Body of pancreas (tissue), 4 donors: ENCODE measurements at regions not wholly inside any gene's neighbourhood (a gene's known extent, or its start where the extent isn't known, plus 50 kb on each side); places are given as distances from the start of the nearest gene placed in this dataset.
A peak's percentile ranks its signal among the peaks of the same experiment; 100 is the strongest.
"Not testable (repeated sequence)": the region's sequence is repeated elsewhere in the genome, so short reads cannot be mapped to it uniquely, and the experiment has no call there.

ENCODE experiments used
- ATAC-seq: fragments of 150-250 bp; one replicate; pipeline ENCODE4 v1.9.1; 2016
- DNase-seq, 4 donors: peaks; one replicate each; pipeline ENCODE4 v3.0.0-alpha.2; 2019
- H3K27ac ChIP-seq, 4 donors: fragments of 200-600 bp; sonication (generic); 1 replicate in 3 of 4; 2 replicates in 1 of 4; pipeline versions ENCODE4 v1.5.1 to v1.6.1; 2016 to 2019; ENCODE audit warnings: mild to moderate bottlenecking in 1 of 4, mixed read lengths in 1 of 4, moderate library complexity in 1 of 4
- H3K27me3 ChIP-seq, 2 donors: fragments of 200-600 bp; sonication (generic); one replicate each; pipeline ENCODE4 v1.6.0; 2016; ENCODE audit warnings: mild to moderate bottlenecking in 1 of 2
- H3K36me3 ChIP-seq, 2 donors: fragments of 200-600 bp; sonication (generic); replicated peaks in 1 of 2; 2 replicates each; pipeline ENCODE4 v1.5.1; 2016; ENCODE audit warnings: low read depth in 2 of 2; ENCODE audit not compliant: insufficient read depth in 1 of 2
- H3K4me1 ChIP-seq: fragments of 200-600 bp; sonication (generic); one replicate; pipeline ENCODE4 v1.6.0; 2016
- H3K4me3 ChIP-seq, 2 donors: fragments of 200-600 bp; sonication (generic); 1 replicate in 1 of 2; 2 replicates in 1 of 2; pipeline ENCODE4 v1.5.1; 2016 to 2019
- H3K9me3 ChIP-seq, 3 donors: fragments of 200-600 bp; sonication (generic); 1 replicate in 2 of 3; 2 replicates in 1 of 3; pipeline ENCODE4 v1.5.1; 2016
- POLR2A ChIP-seq, 3 donors: fragments of 450-650 bp; IDR thresholded peaks; one replicate each; pipeline ENCODE4 v1.6.1; 2016; ENCODE audit warnings: antibody characterized with exemption in 3 of 3, mild to moderate bottlenecking in 2 of 3
- WGBS, 2 donors: methylation state at CpG; one replicate each; pipeline ENCODE4 v1.1.5; 2017; 5-methylcytosine and 5-hydroxymethylcytosine counted together
- intact Hi-C: fragments of 100-400 bp; cut with DNase I; formaldehyde crosslinking; loops from one replicate; pipeline ENCODE4 v1.15.1; 2023

DNA sequence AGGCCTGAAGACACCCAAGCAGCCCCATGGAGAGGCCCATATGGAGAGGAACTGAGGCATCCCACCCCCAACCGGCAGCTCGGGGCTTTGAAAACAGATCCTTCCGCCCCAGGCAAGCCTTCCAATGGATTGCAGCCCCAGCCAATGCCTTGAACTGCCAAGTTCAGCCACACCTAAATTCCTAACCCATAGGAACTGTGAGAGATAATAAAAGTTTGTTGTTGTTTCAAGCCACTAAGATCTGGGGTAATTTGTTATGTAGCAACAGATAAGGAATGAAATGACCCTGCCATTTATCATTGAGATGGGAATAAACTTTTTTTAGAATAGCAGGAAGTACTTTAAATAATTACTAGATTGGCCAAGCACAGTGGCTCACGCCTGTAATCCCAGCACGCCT is 80.3 kb upstream of the SPDYE9 start:
- DNase-seq, H3K9me3 ChIP-seq, intact Hi-C loops, H3K4me3 ChIP-seq, H3K36me3 ChIP-seq, H3K4me1 ChIP-seq, H3K27ac ChIP-seq, H3K27me3 ChIP-seq: not testable (repeated sequence)
- no CpG with 5 or more reads among the region's 5 CpGs for WGBS, 2 donors
- ATAC-seq, result peak; percentile 84

DNA sequence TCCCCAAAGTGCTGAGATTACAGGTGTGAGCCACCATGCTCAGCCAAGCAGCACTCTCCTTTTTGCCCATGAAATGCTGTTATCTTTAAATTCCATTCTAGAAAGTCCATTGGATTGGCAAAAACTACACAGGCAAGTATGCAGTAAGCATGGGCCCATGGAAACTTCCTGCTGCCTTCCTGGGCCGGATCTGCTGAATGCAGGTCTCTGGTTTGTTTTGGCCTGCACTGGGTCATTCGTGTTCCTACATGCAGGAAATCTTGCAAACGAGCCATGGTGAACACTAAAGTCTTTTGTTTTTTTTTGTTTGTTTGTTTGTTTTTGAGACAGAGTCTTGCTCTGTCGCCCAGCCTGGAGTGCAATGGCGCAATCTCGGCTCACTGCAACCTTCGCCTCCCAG is 76.8 kb upstream of the SPDYE9 start:
- H3K36me3 ChIP-seq, H3K4me1 ChIP-seq, H3K4me3 ChIP-seq, H3K27ac ChIP-seq, H3K27me3 ChIP-seq, ATAC-seq, H3K9me3 ChIP-seq, DNase-seq, intact Hi-C loops: not testable (repeated sequence)
- WGBS, 2 donors, result no CpG with 5 or more reads among the region's 7 CpGs

DNA sequence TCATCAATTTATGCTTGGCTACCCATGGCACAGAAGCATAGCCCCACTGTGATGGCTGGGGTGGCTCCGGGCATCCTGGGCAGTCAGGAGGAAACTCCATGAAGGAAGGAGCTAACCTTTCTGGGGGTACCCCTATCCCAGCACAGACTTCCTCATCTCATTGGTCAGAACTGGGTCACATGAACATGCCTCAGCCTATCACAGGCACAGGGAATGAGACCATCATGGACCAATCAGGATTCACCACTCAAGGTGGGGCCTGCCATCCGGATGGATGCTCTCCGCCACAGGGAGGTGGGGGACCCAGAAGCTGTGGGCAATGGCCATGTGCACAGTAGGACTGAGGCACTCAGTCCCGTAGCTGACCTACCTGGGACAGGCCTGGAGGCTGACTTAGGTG is 75.9 kb upstream of the SPDYE9 start:
- H3K4me3 ChIP-seq, H3K27me3 ChIP-seq, H3K4me1 ChIP-seq, H3K9me3 ChIP-seq, H3K27ac ChIP-seq, ATAC-seq, intact Hi-C loops, DNase-seq, H3K36me3 ChIP-seq: not testable (repeated sequence)
- WGBS, 2 donors, result no CpG with 5 or more reads among the region's 4 CpGs

DNA sequence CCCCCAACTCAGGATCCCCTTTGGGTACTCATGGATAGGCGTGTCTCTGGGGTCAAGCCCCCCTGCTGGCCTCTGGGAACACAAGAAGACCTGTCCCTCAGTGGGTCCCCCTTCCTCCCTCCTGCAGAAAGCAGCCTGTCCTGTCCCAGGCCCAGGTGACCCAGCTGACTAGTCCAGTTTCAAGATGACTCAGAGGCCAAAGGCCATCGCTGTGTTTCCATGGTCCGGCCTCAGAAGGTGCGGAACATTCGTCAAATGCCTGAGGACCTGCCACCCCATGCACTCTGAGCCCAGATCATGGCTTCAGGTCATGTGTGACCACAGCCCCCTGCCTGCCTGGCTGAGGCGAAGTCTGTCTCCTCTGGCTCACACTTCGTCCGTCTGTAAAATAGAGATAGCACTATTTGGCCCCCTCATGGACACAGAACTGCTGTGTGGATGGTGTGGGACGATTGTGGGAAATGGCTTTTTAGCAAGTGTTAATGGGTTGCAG is 71.4 kb upstream of the SPDYE9 start:
- H3K27me3 ChIP-seq, H3K9me3 ChIP-seq, H3K4me1 ChIP-seq, H3K4me3 ChIP-seq, H3K27ac ChIP-seq, H3K36me3 ChIP-seq, intact Hi-C loops, DNase-seq: not testable (repeated sequence)
- no CpG with 5 or more reads among the region's 9 CpGs for WGBS, 2 donors
- peak; percentile 25 for ATAC-seq

GRCh38 chr7:73156510-73157168 is 70.8 kb upstream of the SPDYE9 start:
- H3K9me3 ChIP-seq, H3K4me1 ChIP-seq, H3K27me3 ChIP-seq, intact Hi-C loops, H3K36me3 ChIP-seq, H3K4me3 ChIP-seq: not testable (repeated sequence)
- H3K27ac ChIP-seq, result peak overlapping the region in 1 of 4 donors; percentile 59
- peak; percentile 22 to 59 (median 44) for DNase-seq
- peak; percentile 53 for ATAC-seq
- 0 to 7% methylated on average over 9 of the region's 17 CpGs for WGBS, 2 donors

GRCh38 chr7:73154586-73155038 is 68.8 kb upstream of the SPDYE9 start:
- peak overlapping the region in 2 of 4 donors; percentile 30 to 34 for H3K27ac ChIP-seq
- H3K27me3 ChIP-seq, intact Hi-C loops, H3K4me3 ChIP-seq, H3K36me3 ChIP-seq, H3K4me1 ChIP-seq, H3K9me3 ChIP-seq: not testable (repeated sequence)
- DNase-seq (peak; percentile 84 to 91 (median 88)), ATAC-seq (peak; percentile 88)
- TF ChIP-seq POLR2A (IDR thresholded peaks at IDR 0.05), result peak in 2 of 3 donors; percentile 47 to 52
- WGBS, 2 donors, result 0% methylated on average over 3 of the region's 48 CpGs; no CpG with 5 or more reads in 1 of the 2 donors

GRCh38 chr7:73153921-73154585 is 68.2 kb upstream of the SPDYE9 start:
- 16 to 83% methylated on average over 2 to 11 of the region's 23 CpGs for WGBS, 2 donors
- H3K27ac ChIP-seq, H3K36me3 ChIP-seq, intact Hi-C loops, H3K4me3 ChIP-seq, ATAC-seq, H3K27me3 ChIP-seq, H3K4me1 ChIP-seq, H3K9me3 ChIP-seq: not testable (repeated sequence)
- peak in 2 of 4 donors; percentile 7 to 10 for DNase-seq

DNA sequence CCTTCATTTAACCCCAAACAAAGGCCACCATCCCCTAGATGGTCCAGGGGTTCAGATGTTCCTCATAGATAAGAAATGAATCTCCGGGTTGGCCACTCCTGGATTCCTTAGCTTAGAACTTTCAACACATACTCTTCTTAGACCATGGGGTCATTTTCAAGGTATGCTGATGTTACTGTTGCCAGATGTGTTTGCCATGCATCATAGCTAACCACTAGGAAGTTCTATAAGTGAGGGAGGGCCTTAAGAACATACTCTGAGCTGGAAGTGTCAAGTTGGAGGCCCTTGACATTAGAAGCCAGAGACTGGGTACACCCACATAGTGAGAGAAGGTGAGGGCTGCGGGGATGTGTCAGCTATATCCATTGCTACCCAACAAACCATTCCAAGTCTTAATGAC is 62.7 kb upstream of the SPDYE9 start:
- intact Hi-C loops, result not testable (repeated sequence)

DNA sequence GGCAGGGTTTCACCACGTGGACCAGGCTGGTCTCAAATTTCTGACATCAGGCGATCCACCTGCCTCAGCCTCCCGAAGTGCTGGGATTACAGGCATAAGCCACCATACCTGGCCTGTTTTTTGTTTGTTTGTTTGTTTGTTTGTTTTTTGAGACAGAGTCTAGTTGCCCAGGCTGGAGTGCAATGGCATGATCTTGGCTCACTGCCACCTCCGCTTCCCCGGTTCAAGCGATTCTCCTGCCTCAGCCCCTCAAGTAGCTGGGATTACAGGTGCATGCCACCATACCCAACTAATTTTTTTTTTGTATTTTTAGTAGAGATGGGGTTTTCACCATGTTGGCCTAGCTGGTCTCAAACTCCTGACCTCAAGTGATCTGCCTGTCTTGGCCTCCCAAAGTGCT is 61.8 kb upstream of the SPDYE9 start:
- H3K36me3 ChIP-seq, DNase-seq, ATAC-seq, H3K27me3 ChIP-seq, H3K27ac ChIP-seq, H3K9me3 ChIP-seq, H3K4me3 ChIP-seq, intact Hi-C loops, H3K4me1 ChIP-seq: not testable (repeated sequence)
- WGBS, 2 donors, result 79% methylated on average over 6 of the region's 6 CpGs; no CpG with 5 or more reads in 1 of the 2 donors

More for the DNA sequence above, 62.7 kb upstream of the SPDYE9 start:
- not testable (repeated sequence) for DNase-seq, H3K27ac ChIP-seq, H3K9me3 ChIP-seq, H3K27me3 ChIP-seq, ATAC-seq, H3K4me3 ChIP-seq, H3K36me3 ChIP-seq, H3K4me1 ChIP-seq
- no CpG with 5 or more reads among the region's 2 CpGs for WGBS, 2 donors

DNA sequence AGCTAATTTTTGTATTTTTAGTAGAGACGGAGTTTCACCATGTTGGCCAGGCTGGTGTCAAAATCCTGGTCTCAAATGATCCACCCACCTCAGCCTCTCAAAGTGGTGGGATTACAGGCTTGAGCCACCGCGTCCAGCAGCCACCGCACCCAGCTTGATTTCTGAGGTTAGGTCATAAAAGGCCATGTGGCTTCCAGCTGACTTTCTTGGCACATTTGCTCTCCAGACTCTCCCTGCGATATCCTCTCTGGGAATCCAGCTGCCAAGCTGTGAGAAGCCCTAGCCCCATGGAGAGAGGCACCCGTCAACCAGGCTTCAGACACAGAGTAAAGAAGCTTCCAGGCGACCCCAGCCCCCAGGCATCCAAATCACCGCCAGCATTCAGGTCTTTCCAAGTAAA is 58.2 kb upstream of the SPDYE9 start:
- H3K36me3 ChIP-seq, H3K27me3 ChIP-seq, intact Hi-C loops, H3K27ac ChIP-seq, DNase-seq, H3K9me3 ChIP-seq, H3K4me3 ChIP-seq, ATAC-seq, H3K4me1 ChIP-seq: not testable (repeated sequence)
- WGBS, 2 donors, result no CpG with 5 or more reads among the region's 8 CpGs

DNA sequence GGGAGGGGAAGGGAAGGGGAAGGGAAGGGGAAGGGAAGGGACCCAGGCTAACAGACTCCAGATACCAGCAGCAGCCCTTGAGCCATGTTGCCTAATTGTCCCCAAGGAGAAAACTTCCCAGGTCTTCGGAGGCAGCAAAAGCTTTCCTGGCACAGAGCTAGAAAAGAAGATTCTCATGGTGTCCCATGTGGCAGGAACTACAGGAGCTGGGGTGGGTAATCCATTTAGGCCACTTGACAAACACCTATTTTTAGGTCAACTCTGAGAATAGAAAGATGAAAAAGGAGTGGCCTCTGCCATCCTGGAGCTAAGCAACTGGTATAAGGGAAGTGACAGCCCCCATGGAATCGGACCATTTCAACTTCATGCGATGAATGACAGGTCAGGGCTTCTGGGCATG is 52.1 kb upstream of the SPDYE9 start:
- H3K4me3 ChIP-seq, H3K9me3 ChIP-seq, ATAC-seq, intact Hi-C loops, H3K27ac ChIP-seq, DNase-seq, H3K4me1 ChIP-seq, H3K27me3 ChIP-seq, H3K36me3 ChIP-seq: not testable (repeated sequence)
- WGBS, 2 donors, result 88% methylated on average over 1 of the region's 3 CpGs; no CpG with 5 or more reads in 1 of the 2 donors
